ENCODE measurements at regions not wholly inside any gene's neighbourhood (a gene's known extent, or its start where the extent isn't known, plus 50 kb on each side); places are given as distances from the start of the nearest gene placed in this dataset.
"Not testable (repeated sequence)": the region's sequence is repeated elsewhere in the genome, so short reads cannot be mapped to it uniquely, and the experiment has no call there.

DNA sequence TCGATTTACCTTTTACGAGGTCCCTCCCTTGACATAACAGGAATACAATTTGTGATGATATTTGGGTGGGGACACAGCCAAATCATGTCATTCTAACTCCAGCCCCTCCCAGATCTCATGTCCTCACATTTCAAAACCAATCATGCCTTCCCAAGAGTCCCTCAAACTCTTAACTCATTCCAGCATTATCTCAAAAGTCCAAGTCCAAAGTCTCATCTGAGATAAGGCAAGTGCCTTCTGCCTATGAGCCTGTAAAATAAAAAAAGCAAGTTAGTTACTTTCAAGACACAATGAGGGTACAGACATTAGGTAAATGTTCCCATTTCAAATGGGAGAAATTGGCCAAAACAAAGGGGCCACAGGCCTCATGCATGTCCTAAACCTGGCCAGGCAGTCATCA, 381.1 kb downstream of the PIK3C3 start:
- H3K4me3 ChIP-seq (ENCODE audit: low read depth, low read length) = no peak overlapping the region
- ChIA-PET POLR2A (no interaction called here), CTCF (no interaction called here)
- TF ChIP-seq, protein P1, sequence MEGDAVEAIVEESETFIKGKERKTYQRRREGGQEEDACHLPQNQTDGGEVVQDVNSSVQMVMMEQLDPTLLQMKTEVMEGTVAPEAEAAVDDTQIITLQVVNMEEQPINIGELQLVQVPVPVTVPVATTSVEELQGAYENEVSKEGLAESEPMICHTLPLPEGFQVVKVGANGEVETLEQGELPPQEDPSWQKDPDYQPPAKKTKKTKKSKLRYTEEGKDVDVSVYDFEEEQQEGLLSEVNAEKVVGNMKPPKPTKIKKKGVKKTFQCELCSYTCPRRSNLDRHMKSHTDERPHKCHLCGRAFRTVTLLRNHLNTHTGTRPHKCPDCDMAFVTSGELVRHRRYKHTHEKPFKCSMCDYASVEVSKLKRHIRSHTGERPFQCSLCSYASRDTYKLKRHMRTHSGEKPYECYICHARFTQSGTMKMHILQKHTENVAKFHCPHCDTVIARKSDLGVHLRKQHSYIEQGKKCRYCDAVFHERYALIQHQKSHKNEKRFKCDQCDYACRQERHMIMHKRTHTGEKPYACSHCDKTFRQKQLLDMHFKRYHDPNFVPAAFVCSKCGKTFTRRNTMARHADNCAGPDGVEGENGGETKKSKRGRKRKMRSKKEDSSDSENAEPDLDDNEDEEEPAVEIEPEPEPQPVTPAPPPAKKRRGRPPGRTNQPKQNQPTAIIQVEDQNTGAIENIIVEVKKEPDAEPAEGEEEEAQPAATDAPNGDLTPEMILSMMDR (IDR thresholded peaks at IDR 0.05; ENCODE audit: low read depth, low read length) = no peak
- H3K9me3 ChIP-seq (ENCODE audit: control insufficient read depth, insufficient read depth, low read length) = peaks cover 4% of the 10 kb centered on the region; the same call in 1 of the 2 replicates
- H3K27ac ChIP-seq (ENCODE audit: low read depth, low read length) = no peak overlapping the region
- H3K27me3 ChIP-seq (ENCODE audit: control insufficient read depth, insufficient read depth, low read length) = no peaks in the 10 kb centered on the region
- no peak for DNase-seq (ENCODE audit: low read depth, low spot score)

GRCh38 chr18:42337337-42337736, 382.3 kb downstream of the PIK3C3 start:
- POLR2A ChIA-PET; H3K9me3 ChIP-seq (ENCODE audit: control insufficient read depth, insufficient read depth, low read length); DNase-seq (ENCODE audit: low read depth, low spot score); H3K27ac ChIP-seq (ENCODE audit: low read depth, low read length); H3K4me3 ChIP-seq (ENCODE audit: low read depth, low read length); CTCF ChIA-PET; H3K27me3 ChIP-seq (ENCODE audit: control insufficient read depth, insufficient read depth, low read length): not testable (repeated sequence)

- H3K4me3 ChIP-seq (ENCODE audit: low read depth, low read length) = no peak overlapping the region
- TF ChIP-seq, protein P1 (IDR thresholded peaks at IDR 0.05; ENCODE audit: low read depth, low read length) = no peak
- ChIA-PET CTCF (no interaction called here), POLR2A (no interaction called here)
- peaks cover 4% of the 10 kb centered on the region; the same call in 1 of the 2 replicates for H3K9me3 ChIP-seq (ENCODE audit: control insufficient read depth, insufficient read depth, low read length)
- H3K27ac ChIP-seq (ENCODE audit: low read depth, low read length) = no peak overlapping the region
- DNase-seq (ENCODE audit: low read depth, low spot score) = no peak
- H3K27me3 ChIP-seq (ENCODE audit: control insufficient read depth, insufficient read depth, low read length) = no peaks in the 10 kb centered on the region
Observed at GRCh38 chr18:42338683-42339082, 383.6 kb downstream of the PIK3C3 start.

GRCh38 chr18:42339372-42339771, 384.3 kb downstream of the PIK3C3 start:
- DNase-seq (ENCODE audit: low read depth, low spot score) = no peak
- POLR2A ChIA-PET = no interaction called here
- Histone ChIP-seq H3K4me3 (ENCODE audit: low read depth, low read length) (no peak overlapping the region), H3K27me3 (ENCODE audit: control insufficient read depth, insufficient read depth, low read length) (no peaks in the 10 kb centered on the region), H3K9me3 (ENCODE audit: control insufficient read depth, insufficient read depth, low read length) (peaks cover 4% of the 10 kb centered on the region; the same call in 1 of the 2 replicates), H3K27ac (ENCODE audit: low read depth, low read length) (no peak overlapping the region)
- TF ChIP-seq, protein P1 (IDR thresholded peaks at IDR 0.05; ENCODE audit: low read depth, low read length) = no peak
- CTCF ChIA-PET = no interaction called here

GRCh38 chr18:42340423-42341009, 385.5 kb downstream of the PIK3C3 start:
- POLR2A ChIA-PET = no interaction called here
- H3K27me3 ChIP-seq (ENCODE audit: control insufficient read depth, insufficient read depth, low read length) = no peaks in the 10 kb centered on the region
- H3K4me3 ChIP-seq (ENCODE audit: low read depth, low read length) = no peak overlapping the region
- H3K9me3 ChIP-seq (ENCODE audit: control insufficient read depth, insufficient read depth, low read length) = peaks cover 4% of the 10 kb centered on the region; the same call in 1 of the 2 replicates
- CTCF ChIA-PET = no interaction called here
- DNase-seq (ENCODE audit: low read depth, low spot score) = no peak
- TF ChIP-seq, protein P1 (IDR thresholded peaks at IDR 0.05; ENCODE audit: low read depth, low read length) = no peak
- H3K27ac ChIP-seq (ENCODE audit: low read depth, low read length) = no peak overlapping the region
